Gastroesophageal sphincter (tissue), 4 donors: ENCODE measurements at regions not wholly inside any gene's neighbourhood (a gene's known extent, or its start where the extent isn't known, plus 50 kb on each side); places are given as distances from the start of the nearest gene placed in this dataset.

Experiments
- ATAC-seq: fragments of 150-250 bp; one replicate; pipeline ENCODE4 v1.9.1; 2016; ENCODE audit warnings: mild to moderate bottlenecking, moderate library complexity
- H3K27ac ChIP-seq, 4 donors: fragments of 200-600 bp; sonication (generic) in 3 of 4; 1 replicate in 3 of 4; 2 replicates in 1 of 4; pipeline ENCODE4 v1.5.1; 2016 to 2019
- H3K27me3 ChIP-seq: fragments of 200-600 bp; sonication (generic); one replicate; pipeline ENCODE4 v1.5.1; 2019
- H3K36me3 ChIP-seq, 2 donors: fragments of 200-600 bp; sonication (generic); one replicate each; pipeline ENCODE4 v1.5.1; 2019; ENCODE audit warnings: control low read depth in 1 of 2
- H3K4me1 ChIP-seq, 3 donors: fragments of 200-600 bp; sonication (generic); 1 replicate in 2 of 3; 2 replicates in 1 of 3; pipeline ENCODE4 v1.5.1; 2016 to 2019; ENCODE audit warnings: control low read depth in 2 of 3
- H3K4me3 ChIP-seq, 2 donors: fragments of 200-600 bp; sonication (generic); one replicate each; pipeline ENCODE4 v1.5.1; 2019; ENCODE audit warnings: mild to moderate bottlenecking in 1 of 2, moderate library complexity in 1 of 2
- H3K9me3 ChIP-seq, 3 donors: fragments of 200-600 bp; sonication (generic); one replicate each; pipeline ENCODE4 v1.5.1; 2017 to 2019; ENCODE audit warnings: control low read depth in 2 of 3
- EP300 ChIP-seq: sonication (generic); formaldehyde crosslinking; IDR thresholded peaks from one replicate; pipeline ENCODE4 v1.6.1; 2017; ENCODE audit warnings: antibody characterized with exemption, mild to moderate bottlenecking
- POLR2A ChIP-seq, 2 donors: fragments of 450-650 bp; IDR thresholded peaks; one replicate each; pipeline ENCODE4 v1.6.1; 2017; ENCODE audit warnings: antibody characterized with exemption in 2 of 2, mild to moderate bottlenecking in 2 of 2, moderate library complexity in 1 of 2
- POLR2AphosphoS5 ChIP-seq: sonication (generic); formaldehyde crosslinking; IDR thresholded peaks from one replicate; pipeline ENCODE4 v1.6.1; 2017; ENCODE audit warnings: antibody characterized with exemption
- WGBS, 2 donors: methylation state at CpG; one replicate each; pipeline ENCODE4 v1.1.5; 2018; ENCODE audit warnings: low coverage in 1 of 2; 5-methylcytosine and 5-hydroxymethylcytosine counted together
- TF ChIP-seq, protein P1 (sequence below), 4 experiments: fragments of 200-600 bp in 2 of 4; fragments of 450-650 bp in 2 of 4; sonication (generic) in 1 of 4; IDR thresholded peaks; one replicate each; pipeline ENCODE4 v1.5.1; 2017 to 2019; ENCODE audit warnings: antibody characterized with exemption in 4 of 4, mild to moderate bottlenecking in 2 of 4, moderate library complexity in 2 of 4

DNA sequence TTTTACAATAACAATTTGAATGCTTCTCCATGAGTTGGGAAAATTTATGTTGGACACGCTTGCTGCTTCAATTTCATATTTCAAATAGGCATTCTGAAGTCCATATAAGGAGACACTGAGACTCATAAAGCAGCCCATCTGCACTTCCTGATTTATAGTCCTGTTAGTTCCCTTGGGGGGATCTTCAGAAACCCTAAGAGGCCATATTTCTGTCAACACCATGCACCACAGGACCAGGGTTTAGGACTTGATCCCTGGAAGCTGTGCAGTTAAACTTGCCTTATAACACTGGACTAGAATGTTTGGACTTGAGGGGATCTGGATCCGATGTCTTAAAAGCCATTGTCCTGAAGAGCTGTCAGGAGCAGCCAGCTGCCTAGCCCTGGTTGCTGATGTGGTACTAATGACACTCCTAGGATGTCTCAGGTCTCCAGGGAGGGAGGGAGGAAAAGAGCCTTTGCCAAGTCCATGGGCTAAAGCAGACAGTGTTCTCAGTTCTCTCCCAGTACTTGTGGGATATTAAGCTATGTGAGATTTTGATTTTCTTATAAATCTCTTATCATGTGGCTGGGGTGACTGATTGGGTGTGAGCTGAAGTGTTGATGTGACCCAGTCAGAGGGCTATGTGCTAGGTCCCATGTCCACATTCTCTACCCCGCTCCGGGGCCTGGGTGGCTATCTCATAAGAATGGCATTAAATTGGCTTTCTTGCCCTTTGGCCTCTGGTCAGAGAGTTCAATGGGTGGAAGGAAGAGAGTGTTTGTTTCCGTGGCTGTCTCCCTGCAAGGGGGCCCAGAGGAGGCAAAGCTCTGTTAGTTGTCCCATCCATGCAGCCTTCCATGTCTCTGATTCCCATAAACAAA lies 399.8 kb downstream of the OSTF1 start:
- WGBS, 2 donors = 37 to 55% methylated on average over 2 of the region's 5 CpGs
- TF ChIP-seq POLR2AphosphoS5 (no peak), EP300 (no peak), POLR2A (IDR thresholded peaks at IDR 0.05) (no peak)
- TF ChIP-seq, protein P1, sequence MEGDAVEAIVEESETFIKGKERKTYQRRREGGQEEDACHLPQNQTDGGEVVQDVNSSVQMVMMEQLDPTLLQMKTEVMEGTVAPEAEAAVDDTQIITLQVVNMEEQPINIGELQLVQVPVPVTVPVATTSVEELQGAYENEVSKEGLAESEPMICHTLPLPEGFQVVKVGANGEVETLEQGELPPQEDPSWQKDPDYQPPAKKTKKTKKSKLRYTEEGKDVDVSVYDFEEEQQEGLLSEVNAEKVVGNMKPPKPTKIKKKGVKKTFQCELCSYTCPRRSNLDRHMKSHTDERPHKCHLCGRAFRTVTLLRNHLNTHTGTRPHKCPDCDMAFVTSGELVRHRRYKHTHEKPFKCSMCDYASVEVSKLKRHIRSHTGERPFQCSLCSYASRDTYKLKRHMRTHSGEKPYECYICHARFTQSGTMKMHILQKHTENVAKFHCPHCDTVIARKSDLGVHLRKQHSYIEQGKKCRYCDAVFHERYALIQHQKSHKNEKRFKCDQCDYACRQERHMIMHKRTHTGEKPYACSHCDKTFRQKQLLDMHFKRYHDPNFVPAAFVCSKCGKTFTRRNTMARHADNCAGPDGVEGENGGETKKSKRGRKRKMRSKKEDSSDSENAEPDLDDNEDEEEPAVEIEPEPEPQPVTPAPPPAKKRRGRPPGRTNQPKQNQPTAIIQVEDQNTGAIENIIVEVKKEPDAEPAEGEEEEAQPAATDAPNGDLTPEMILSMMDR (IDR thresholded peaks at IDR 0.05) = no peak
- ATAC-seq = no peak

DNA sequence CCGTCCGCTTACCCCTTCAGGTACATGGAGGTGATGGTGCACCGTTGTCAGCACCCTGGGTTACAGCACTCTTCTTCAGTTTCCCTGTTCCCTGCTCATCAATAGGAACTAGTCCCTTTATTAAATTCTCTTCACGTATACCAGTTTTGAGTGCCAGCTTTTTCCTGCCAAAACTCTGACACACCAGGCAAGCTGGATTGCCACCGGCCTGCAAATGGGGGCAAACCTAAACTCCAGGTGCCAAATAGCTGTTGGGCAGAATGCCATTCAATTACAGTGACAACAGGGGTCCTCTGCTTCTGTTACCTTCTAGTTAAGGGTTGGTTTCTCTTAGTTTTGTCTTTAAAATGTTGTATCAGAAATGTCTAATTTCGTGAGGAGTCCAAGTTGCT lies 400.4 kb downstream of the OSTF1 start:
- ATAC-seq = no peak
- Histone ChIP-seq H3K36me3 (no peaks in the 10 kb centered on the region), H3K9me3 (no peaks in the 10 kb centered on the region), H3K27ac (no peak overlapping the region), H3K27me3 (no peaks in the 10 kb centered on the region), H3K4me3 (no peak overlapping the region), H3K4me1 (peaks cover 0 to 20% (median 0%) of the 10 kb centered on the region in 3 donors)
- TF ChIP-seq POLR2A (IDR thresholded peaks at IDR 0.05) = no peak
- TF ChIP-seq, protein P1 (IDR thresholded peaks at IDR 0.05) = no peak
- no peak for TF ChIP-seq POLR2AphosphoS5
- TF ChIP-seq EP300 = no peak
- WGBS, 2 donors = 83 to 85% methylated on average over 3 to 4 of the region's 6 CpGs

More for the DNA sequence above, 399.8 kb downstream of the OSTF1 start:
- Histone ChIP-seq H3K27me3 (no peaks in the 10 kb centered on the region), H3K4me3 (no peak overlapping the region), H3K4me1 (peaks cover 0 to 20% (median 0%) of the 10 kb centered on the region in 3 donors), H3K9me3 (no peaks in the 10 kb centered on the region), H3K27ac (no peak overlapping the region), H3K36me3 (no peaks in the 10 kb centered on the region)

DNA sequence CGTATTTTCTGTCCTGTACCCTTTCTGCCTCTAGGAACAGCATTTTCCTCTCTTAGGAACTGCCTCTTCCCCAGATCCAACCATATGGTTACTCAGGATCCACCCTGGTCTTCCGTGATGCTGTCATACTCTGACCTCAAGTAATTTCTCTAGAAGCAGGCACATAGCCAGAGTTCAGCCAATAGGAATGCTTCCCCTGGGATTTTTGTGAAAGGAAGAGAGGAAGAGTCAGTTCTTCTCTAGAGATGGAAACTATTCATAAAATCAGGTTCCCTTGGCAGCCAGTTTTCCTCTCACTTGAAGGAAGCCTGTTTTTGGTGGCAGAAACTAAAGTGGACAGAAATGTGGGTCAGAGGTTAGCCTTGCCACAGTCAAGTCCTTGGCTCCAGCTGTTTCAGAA lies 400.1 kb upstream of the PCSK5 start:
- 33 to 48% methylated on average over 2 of the region's 2 CpGs for WGBS, 2 donors
- peak; percentile 75 for ATAC-seq

DNA sequence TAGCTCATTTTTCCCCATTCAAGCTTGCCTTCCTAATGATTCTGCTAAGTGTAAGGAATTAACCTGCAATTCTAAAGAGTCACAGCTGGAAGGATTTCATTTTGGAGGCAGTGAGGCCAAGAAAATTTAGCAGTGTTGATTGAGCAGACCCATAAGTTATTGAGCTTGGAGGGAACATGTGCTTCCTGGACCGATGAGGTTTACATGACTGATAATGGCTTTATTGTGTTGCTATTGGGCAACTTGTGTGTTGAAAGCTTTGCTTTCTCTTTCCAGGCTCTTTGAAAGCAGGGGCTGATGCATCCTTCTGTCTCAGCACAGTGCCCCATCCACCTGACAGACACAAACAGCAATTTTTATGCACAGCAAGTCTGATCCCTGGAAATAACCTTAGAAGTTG lies 398.9 kb upstream of the PCSK5 start:
- Histone ChIP-seq H3K9me3 (no peaks in the 10 kb centered on the region), H3K4me1 (peaks cover 0 to 20% (median 0%) of the 10 kb centered on the region in 3 donors), H3K27ac (no peak overlapping the region), H3K27me3 (no peaks in the 10 kb centered on the region), H3K4me3 (no peak overlapping the region), H3K36me3 (no peaks in the 10 kb centered on the region)
- ATAC-seq = peak; percentile 51
- WGBS, 2 donors = 75% methylated on average over 1 of the region's 1 CpG; no CpG with 5 or more reads in 1 of the 2 donors
- TF ChIP-seq POLR2A (IDR thresholded peaks at IDR 0.05) = no peak
- TF ChIP-seq POLR2AphosphoS5 = no peak
- no peak for TF ChIP-seq EP300
- TF ChIP-seq, protein P1 (IDR thresholded peaks at IDR 0.05) = no peak

More for the DNA sequence above, 400.1 kb upstream of the PCSK5 start:
- peaks cover 0 to 20% (median 0%) of the 10 kb centered on the region in 3 donors for H3K4me1 ChIP-seq
- no peaks in the 10 kb centered on the region for H3K27me3 ChIP-seq
- no peaks in the 10 kb centered on the region for H3K9me3 ChIP-seq
- H3K4me3 ChIP-seq = no peak overlapping the region
- no peak for TF ChIP-seq EP300
- no peak for TF ChIP-seq POLR2A (IDR thresholded peaks at IDR 0.05)
- no peaks in the 10 kb centered on the region for H3K36me3 ChIP-seq
- H3K27ac ChIP-seq = peak overlapping the region in 3 of 4 donors; percentile 5 to 43 (median 18)

DNA sequence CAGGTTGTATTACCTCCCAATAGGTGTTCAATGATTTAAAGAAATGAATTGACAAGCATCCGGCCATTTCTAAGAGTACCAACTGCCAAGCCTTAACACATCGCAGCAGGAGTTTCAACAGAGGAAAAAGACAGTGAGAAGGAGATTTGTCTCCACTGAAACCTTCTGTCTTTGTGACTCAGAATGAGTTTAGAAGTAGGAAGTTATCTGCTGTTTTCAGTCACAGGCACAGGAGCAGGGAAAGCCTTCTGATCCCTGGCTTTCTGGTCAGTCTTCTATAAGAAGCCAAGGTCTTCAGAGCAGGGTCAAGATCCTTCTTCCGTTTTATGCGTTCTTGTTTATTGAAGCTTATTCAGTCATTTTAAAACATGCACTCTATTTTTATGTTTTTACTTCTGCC lies 390.7 kb upstream of the PCSK5 start:
- no peak overlapping the region for H3K4me3 ChIP-seq
- H3K27me3 ChIP-seq = no peaks in the 10 kb centered on the region
- 57 to 67% methylated on average over 4 of the region's 4 CpGs for WGBS, 2 donors
- H3K9me3 ChIP-seq = no peaks in the 10 kb centered on the region
- H3K27ac ChIP-seq = no peak overlapping the region
- H3K4me1 ChIP-seq = no peaks in the 10 kb centered on the region
- peak; percentile 55 for ATAC-seq
- no peaks in the 10 kb centered on the region for H3K36me3 ChIP-seq
- TF ChIP-seq, protein P1 (IDR thresholded peaks at IDR 0.05) = no peak
- no peak for TF ChIP-seq POLR2AphosphoS5
- no peak for TF ChIP-seq EP300
- TF ChIP-seq POLR2A (IDR thresholded peaks at IDR 0.05) = no peak
